HEK293 (cell line): ENCODE measurements at regions not wholly inside any gene's neighbourhood (a gene's known extent, or its start where the extent isn't known, plus 50 kb on each side); places are given as distances from the start of the nearest gene placed in this dataset.

Experiments used
- CTCF ChIA-PET: fragments of 350-600 bp; formaldehyde crosslinking; extraction: SDS; loops from one replicate; lab custom pipeline; 2021; ENCODE audit warnings: antibody characterized with exemption; lab: Yijun Ruan, JAX
- POLR2A ChIA-PET: fragments of 300-600 bp; formaldehyde crosslinking; extraction: SDS; loops from one replicate; lab custom pipeline; 2020; ENCODE audit warnings: antibody characterized with exemption, inconsistent platforms; lab: Yijun Ruan, JAX
- H3K27ac ChIP-seq: fragments of 200-500 bp; sonication (Bioruptor generic); 2 replicates; pipeline ENCODE4 v1.5.1; 2014; ENCODE audit warnings: low read depth, low read length, control low read depth, inconsistent platforms; ENCODE audit errors: extremely low read depth
- H3K36me3 ChIP-seq, 2 experiments: fragments of 200-500 bp in 1 of 2; sonication (Bioruptor generic) in 1 of 2; 1 replicate in 1 of 2; 2 replicates in 1 of 2; pipeline ENCODE4 v1.5.1; 2014 to 2017; ENCODE audit warnings: inconsistent platforms in 2 of 2, low read length in 2 of 2; ENCODE audit not compliant: control insufficient read depth in 2 of 2, insufficient read depth in 1 of 2
- H3K4me1 ChIP-seq: fragments of 200-500 bp; sonication (Bioruptor generic); 2 replicates; pipeline ENCODE4 v1.5.1; 2014; ENCODE audit warnings: mild to moderate bottlenecking, low read length, inconsistent platforms; ENCODE audit not compliant: control insufficient read depth, insufficient read depth
- H3K4me3 ChIP-seq: 2 replicates; pipeline ENCODE4 v1.5.1; 2011; ENCODE audit warnings: low read depth, mild to moderate bottlenecking, control low read depth, low read length, moderate library complexity
- H3K9me3 ChIP-seq: fragments of 200-500 bp; sonication (Bioruptor generic); 2 replicates; pipeline ENCODE4 v1.5.1; 2014; ENCODE audit warnings: low read depth, low read length, inconsistent platforms; ENCODE audit not compliant: control insufficient read depth, insufficient read depth
- FEZF1 ChIP-seq: fragments of 450-650 bp; formaldehyde crosslinking; IDR thresholded peaks from 2 replicates; pipeline ENCODE4 v1.5.1; 2016; ENCODE audit warnings: missing biosample characterization, missing genetic modification characterization
- GLI2 ChIP-seq: fragments of 450-650 bp; formaldehyde crosslinking; IDR thresholded peaks from 2 replicates; pipeline ENCODE4; 2017; ENCODE audit warnings: missing biosample characterization, missing genetic modification characterization, low read depth, borderline replicate concordance
- INSM2 ChIP-seq: fragments of 450-650 bp; formaldehyde crosslinking; IDR thresholded peaks from 2 replicates; pipeline ENCODE4 v1.5.1; 2016; ENCODE audit warnings: missing biosample characterization, missing genetic modification characterization
- KLF7 ChIP-seq: fragments of 450-650 bp; formaldehyde crosslinking; IDR thresholded peaks from 2 replicates; pipeline ENCODE4 v1.5.1; 2016; ENCODE audit warnings: missing biosample characterization, missing genetic modification characterization, borderline replicate concordance
- OSR2 ChIP-seq: fragments of 450-650 bp; formaldehyde crosslinking; IDR thresholded peaks from 2 replicates; pipeline ENCODE4 v1.5.1; 2016; ENCODE audit warnings: missing biosample characterization, missing genetic modification characterization
- SP3 ChIP-seq: fragments of 450-650 bp; formaldehyde crosslinking; IDR thresholded peaks from 2 replicates; pipeline ENCODE4 v1.5.1; 2016; ENCODE audit warnings: missing biosample characterization, missing genetic modification characterization
- SP7 ChIP-seq: fragments of 450-650 bp; formaldehyde crosslinking; IDR thresholded peaks from 2 replicates; pipeline ENCODE4 v1.5.1; 2016; ENCODE audit warnings: missing biosample characterization, missing genetic modification characterization
- YY2 ChIP-seq: fragments of 450-650 bp; formaldehyde crosslinking; IDR thresholded peaks from 2 replicates; pipeline ENCODE4 v1.5.1; 2016; ENCODE audit warnings: missing biosample characterization, missing genetic modification characterization
- ZBTB17 ChIP-seq: fragments of 450-650 bp; formaldehyde crosslinking; IDR thresholded peaks from 2 replicates; pipeline ENCODE4 v1.5.1; 2016; ENCODE audit warnings: missing biosample characterization, missing genetic modification characterization
- ZBTB20 ChIP-seq: fragments of 450-650 bp; formaldehyde crosslinking; IDR thresholded peaks from 2 replicates; pipeline ENCODE4 v1.5.1; 2016; ENCODE audit warnings: missing biosample characterization, missing genetic modification characterization
- ZBTB21 ChIP-seq: fragments of 450-650 bp; formaldehyde crosslinking; IDR thresholded peaks from 2 replicates; pipeline ENCODE4 v1.5.1; 2017; ENCODE audit warnings: missing biosample characterization, missing genetic modification characterization
- ZBTB6 ChIP-seq: fragments of 450-650 bp; formaldehyde crosslinking; IDR thresholded peaks from 2 replicates; pipeline ENCODE4 v1.5.1; 2017; ENCODE audit warnings: missing biosample characterization, missing genetic modification characterization
- ZIC2 ChIP-seq: fragments of 450-650 bp; formaldehyde crosslinking; IDR thresholded peaks from 2 replicates; pipeline ENCODE4 v1.5.1; 2016; ENCODE audit warnings: missing biosample characterization, missing genetic modification characterization
- ZNF121 ChIP-seq: fragments of 450-650 bp; formaldehyde crosslinking; IDR thresholded peaks from 2 replicates; pipeline ENCODE4 v1.5.1; 2016; ENCODE audit warnings: missing biosample characterization, missing genetic modification characterization
- ZNF140 ChIP-seq: fragments of 450-650 bp; formaldehyde crosslinking; IDR thresholded peaks from 2 replicates; pipeline ENCODE4 v1.5.1; 2016; ENCODE audit warnings: missing biosample characterization, missing genetic modification characterization
- ZNF148 ChIP-seq: fragments of 450-650 bp; formaldehyde crosslinking; IDR thresholded peaks from 2 replicates; pipeline ENCODE4 v1.5.0; 2017; ENCODE audit warnings: missing biosample characterization, missing genetic modification characterization, borderline replicate concordance
- ZNF155 ChIP-seq: fragments of 450-650 bp; formaldehyde crosslinking; IDR thresholded peaks from 2 replicates; pipeline ENCODE4 v1.5.1; 2016; ENCODE audit warnings: missing biosample characterization, missing genetic modification characterization
- ZNF175 ChIP-seq: fragments of 450-650 bp; formaldehyde crosslinking; IDR thresholded peaks from 2 replicates; pipeline ENCODE4 v1.5.1; 2016; ENCODE audit warnings: missing biosample characterization, missing genetic modification characterization
- ZNF239 ChIP-seq: fragments of 450-650 bp; formaldehyde crosslinking; IDR thresholded peaks from 2 replicates; pipeline ENCODE4 v1.5.1; 2016; ENCODE audit warnings: missing biosample characterization, missing genetic modification characterization
- ZNF350 ChIP-seq: fragments of 450-650 bp; formaldehyde crosslinking; IDR thresholded peaks from 2 replicates; pipeline ENCODE4 v1.5.0; 2017; ENCODE audit warnings: missing biosample characterization, mild to moderate bottlenecking, missing genetic modification characterization
- ZNF510 ChIP-seq: fragments of 450-650 bp; formaldehyde crosslinking; IDR thresholded peaks from 2 replicates; pipeline ENCODE4 v1.5.1; 2018; ENCODE audit warnings: mild to moderate bottlenecking, missing genetic modification characterization, missing biosample characterization; ENCODE audit not compliant: insufficient replicate concordance
- ZNF513 ChIP-seq: fragments of 450-650 bp; IDR thresholded peaks from 2 replicates; pipeline ENCODE4 v1.5.1; 2018; ENCODE audit warnings: missing biosample characterization, missing genetic modification characterization
- ZNF530 ChIP-seq: fragments of 450-650 bp; formaldehyde crosslinking; IDR thresholded peaks from 2 replicates; pipeline ENCODE4 v1.5.1; 2016; ENCODE audit warnings: low read depth, missing biosample characterization, missing genetic modification characterization
- ZNF555 ChIP-seq: fragments of 450-650 bp; formaldehyde crosslinking; conservative IDR thresholded peaks from 2 replicates; pipeline ENCODE4 v1.5.1; 2017; ENCODE audit warnings: missing biosample characterization, mild to moderate bottlenecking, missing genetic modification characterization, inconsistent platforms
- ZNF654 ChIP-seq: fragments of 450-650 bp; formaldehyde crosslinking; IDR thresholded peaks from 2 replicates; pipeline ENCODE4 v1.5.1; 2016; ENCODE audit warnings: low read depth, missing biosample characterization, missing genetic modification characterization
- ZNF707 ChIP-seq: fragments of 450-650 bp; formaldehyde crosslinking; IDR thresholded peaks from 2 replicates; pipeline ENCODE4 v1.5.1; 2016; ENCODE audit warnings: missing biosample characterization, missing genetic modification characterization
- ZNF792 ChIP-seq: fragments of 450-650 bp; formaldehyde crosslinking; IDR thresholded peaks from 2 replicates; pipeline ENCODE4 v1.5.1; 2016; ENCODE audit warnings: missing biosample characterization, missing genetic modification characterization
- ZSCAN16 ChIP-seq: fragments of 450-650 bp; formaldehyde crosslinking; IDR thresholded peaks from 2 replicates; pipeline ENCODE4 v1.5.1; 2016; ENCODE audit warnings: missing biosample characterization, missing genetic modification characterization
- TF ChIP-seq, protein P1 (sequence below): fragments of 450-650 bp; formaldehyde crosslinking; IDR thresholded peaks from 2 replicates; pipeline ENCODE4; 2016; ENCODE audit warnings: missing biosample characterization, missing genetic modification characterization

DNA sequence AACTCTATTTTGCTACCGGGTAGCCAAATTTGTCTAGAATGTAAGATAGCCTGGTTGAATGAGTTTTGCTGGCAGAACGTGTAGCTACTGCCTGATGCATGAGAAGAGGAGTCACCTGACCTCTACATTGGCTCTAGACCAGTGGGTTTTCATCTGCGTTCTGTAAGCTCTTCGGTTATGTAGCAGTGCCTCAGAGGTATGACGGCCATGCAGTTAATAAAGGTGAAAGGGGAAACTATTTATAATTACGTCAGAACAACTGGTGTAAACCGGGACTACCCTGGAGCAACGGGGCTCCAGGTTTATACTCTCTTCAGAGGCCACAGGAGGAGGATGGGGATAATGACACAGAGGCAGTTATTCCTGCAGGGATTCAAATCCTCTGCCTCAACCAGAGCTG, 173.4 kb upstream of the KITLG start (continued):
- no peak for TF ChIP-seq ZBTB6 (tag by site-specific recombination)
- no peak for TF ChIP-seq ZNF530 (tag by site-specific recombination)
- TF ChIP-seq ZNF121 (tag by site-specific recombination) = no peak
- TF ChIP-seq ZNF792 (tag by site-specific recombination) = no peak
- TF ChIP-seq ZNF555 = no peak
- no peak for TF ChIP-seq ZNF239 (tag by site-specific recombination)

- Histone ChIP-seq H3K4me3 (no peak overlapping the region), H3K27ac (no peak overlapping the region), H3K36me3 (no peaks in the 10 kb centered on the region)
- POLR2A ChIA-PET = no interaction called here
- no peak for TF ChIP-seq ZBTB17 (tag by site-specific recombination)
- no peak for TF ChIP-seq FEZF1 (tag by site-specific recombination)
- TF ChIP-seq OSR2 (tag by site-specific recombination) = no peak
- TF ChIP-seq ZBTB21 (tag by site-specific recombination) = no peak
- TF ChIP-seq ZIC2 (tag by site-specific recombination) = no peak
- TF ChIP-seq ZNF350 (tag by site-specific recombination) = no peak
- TF ChIP-seq ZNF155 (tag by site-specific recombination) = no peak
- TF ChIP-seq SP3 (tag by site-specific recombination) = no peak
- TF ChIP-seq KLF7 (tag by site-specific recombination) = no peak
- no peak for TF ChIP-seq ZNF121 (tag by site-specific recombination)
- TF ChIP-seq ZSCAN16 (tag by site-specific recombination) = no peak
- TF ChIP-seq ZNF654 (tag by site-specific recombination) = no peak
- TF ChIP-seq, protein P1, sequence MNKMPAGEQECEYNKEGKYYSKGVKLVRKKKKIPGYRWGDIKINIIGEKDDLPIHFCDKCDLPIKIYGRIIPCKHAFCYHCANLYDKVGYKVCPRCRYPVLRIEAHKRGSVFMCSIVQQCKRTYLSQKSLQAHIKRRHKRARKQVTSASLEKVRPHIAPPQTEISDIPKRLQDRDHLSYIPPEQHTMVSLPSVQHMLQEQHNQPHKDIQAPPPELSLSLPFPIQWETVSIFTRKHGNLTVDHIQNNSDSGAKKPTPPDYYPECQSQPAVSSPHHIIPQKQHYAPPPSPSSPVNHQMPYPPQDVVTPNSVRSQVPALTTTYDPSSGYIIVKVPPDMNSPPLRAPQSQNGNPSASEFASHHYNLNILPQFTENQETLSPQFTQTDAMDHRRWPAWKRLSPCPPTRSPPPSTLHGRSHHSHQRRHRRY (tag by site-specific recombination) = no peak
- TF ChIP-seq ZNF140 (tag by site-specific recombination) = no peak
- TF ChIP-seq, all 188 proteins: peak for 0
- Histone ChIP-seq H3K4me1 (no peaks in the 10 kb centered on the region), H3K9me3 (no peaks in the 10 kb centered on the region)
- CTCF ChIA-PET = interaction anchor here (1.0 kb wide), 1 partner anchor 241 kb away, joined by 3 read pairs; no protein-coding TSS in a partner anchor
These were observed 172.8 kb upstream of the KITLG start for GRCh38 chr12:88753066-88753465.

DNA sequence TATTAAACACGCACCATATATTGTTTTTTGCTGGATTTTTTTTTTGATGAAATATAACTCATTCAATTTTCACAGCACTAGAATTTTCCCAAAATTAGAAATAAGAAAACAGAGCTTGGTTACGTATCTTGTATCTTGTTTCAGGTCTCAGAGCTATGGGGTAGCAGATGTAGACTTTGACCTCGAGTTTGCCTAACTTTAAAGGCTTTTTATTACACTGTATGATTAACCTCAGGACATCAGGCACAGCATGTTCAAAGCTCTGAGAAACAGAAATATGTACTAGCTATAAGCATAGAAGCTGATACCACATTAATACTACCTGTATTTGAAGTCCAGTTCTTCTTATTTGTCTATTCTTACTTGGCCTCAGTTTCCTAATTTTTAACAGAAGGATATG, 171.9 kb upstream of the KITLG start:
- H3K4me1 ChIP-seq = no peaks in the 10 kb centered on the region
- ChIA-PET POLR2A (no interaction called here), CTCF (no interaction called here)
- no peak overlapping the region for H3K27ac ChIP-seq
- no peaks in the 10 kb centered on the region for H3K9me3 ChIP-seq
- H3K4me3 ChIP-seq = no peak overlapping the region
- H3K36me3 ChIP-seq = no peaks in the 10 kb centered on the region
- TF ChIP-seq ZNF707 (tag by site-specific recombination) (no peak), ZNF513 (tag by site-specific recombination) (no peak), ZBTB20 (tag by site-specific recombination) (no peak), INSM2 (tag by site-specific recombination) (no peak), GLI2 (no peak), YY2 (tag by site-specific recombination) (no peak), ZNF510 (no peak), ZNF175 (no peak), SP7 (tag by site-specific recombination) (no peak), ZNF148 (tag by site-specific recombination) (no peak)
